Smooth muscle cell (in vitro differentiated cells): ENCODE measurements at regions not wholly inside any gene's neighbourhood (a gene's known extent, or its start where the extent isn't known, plus 50 kb on each side); places are given as distances from the start of the nearest gene placed in this dataset.
A peak's percentile ranks its signal among the peaks of the same experiment; 100 is the strongest.

Source experiments
- DNase-seq: peaks from one replicate; lab custom pipeline; 2025; ENCODE audit not compliant: unreplicated experiment; lab: John Stamatoyannopoulos, UW
- H2AFZ ChIP-seq: fragments of 200-600 bp; sonication (generic); 2 replicates; pipeline ENCODE4 v1.6.0; 2016; ENCODE audit warnings: antibody characterized with exemption, low read depth, mild to moderate bottlenecking
- H3F3A ChIP-seq: fragments of 200-600 bp; sonication (generic); 2 replicates; pipeline ENCODE4 v1.6.0; 2017; ENCODE audit warnings: antibody characterized with exemption, low read depth
- H3K27ac ChIP-seq: fragments of 200-600 bp; sonication (generic); 2 replicates; pipeline ENCODE4 v1.5.1; 2016; ENCODE audit warnings: low read depth, mild to moderate bottlenecking
- H3K27me3 ChIP-seq: fragments of 200-600 bp; sonication (generic); 2 replicates; pipeline ENCODE4 v1.6.1; 2016; ENCODE audit warnings: low read depth, mild to moderate bottlenecking
- H3K36me3 ChIP-seq: fragments of 200-600 bp; sonication (generic); 2 replicates; pipeline ENCODE4 v1.5.1; 2016; ENCODE audit warnings: low read depth
- H3K4me1 ChIP-seq: fragments of 200-600 bp; sonication (generic); 2 replicates; pipeline ENCODE4 v1.5.1; 2016; ENCODE audit warnings: low read depth
- H3K4me2 ChIP-seq: fragments of 200-600 bp; sonication (generic); 2 replicates; pipeline ENCODE4 v1.6.0; 2016; ENCODE audit warnings: mild to moderate bottlenecking
- H3K4me3 ChIP-seq: fragments of 200-600 bp; sonication (generic); 2 replicates; pipeline ENCODE4 v1.5.1; 2016; ENCODE audit warnings: mild to moderate bottlenecking
- H3K79me2 ChIP-seq: fragments of 200-600 bp; sonication (generic); 2 replicates; pipeline ENCODE4 v1.6.0; 2016; ENCODE audit warnings: low read depth, mild to moderate bottlenecking
- H3K9ac ChIP-seq: fragments of 200-600 bp; sonication (generic); 2 replicates; pipeline ENCODE4 v1.6.0; 2016; ENCODE audit warnings: low read depth
- H3K9me3 ChIP-seq: fragments of 200-600 bp; sonication (generic); replicated peaks from 2 replicates; pipeline ENCODE4 v1.5.1; 2016; ENCODE audit warnings: low read depth
- H4K20me1 ChIP-seq: fragments of 200-600 bp; sonication (generic); 2 replicates; pipeline ENCODE4 v1.6.0; 2016; ENCODE audit warnings: low read depth
- WGBS: methylation state at CpG from one replicate; pipeline ENCODE4 v1.1.7; 2016; ENCODE audit warnings: low lambda C conversion rate; 5-methylcytosine and 5-hydroxymethylcytosine counted together
- TF ChIP-seq, protein P1 (sequence below): fragments of 200-600 bp; sonication (generic); IDR thresholded peaks from 2 replicates; pipeline ENCODE4 v1.5.1; 2017; ENCODE audit warnings: borderline replicate concordance, mild to moderate bottlenecking, antibody characterized with exemption; ENCODE audit not compliant: insufficient read depth, poor library complexity, severe bottlenecking

DNA sequence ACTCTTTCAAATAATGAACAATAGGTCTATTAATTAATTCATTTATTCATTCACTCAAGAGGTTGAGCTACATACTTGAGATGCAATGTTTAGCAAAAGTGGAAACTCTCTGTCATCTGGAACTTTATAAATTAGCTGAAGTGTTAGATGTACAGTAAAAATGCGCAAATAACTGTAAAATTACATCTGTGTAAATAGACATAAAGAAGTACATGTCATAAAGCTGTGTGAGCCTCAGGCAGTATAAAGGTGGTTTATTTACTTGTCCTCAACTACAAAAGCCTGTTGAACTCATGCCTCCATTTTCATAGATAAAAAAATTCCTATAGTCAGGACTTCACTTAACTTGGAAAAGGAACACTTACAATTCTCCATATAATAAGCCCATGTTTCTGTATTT, 343.1 kb downstream of the CDH11 start:
- H3F3A ChIP-seq, result no peaks in the 10 kb centered on the region
- TF ChIP-seq, protein P1, sequence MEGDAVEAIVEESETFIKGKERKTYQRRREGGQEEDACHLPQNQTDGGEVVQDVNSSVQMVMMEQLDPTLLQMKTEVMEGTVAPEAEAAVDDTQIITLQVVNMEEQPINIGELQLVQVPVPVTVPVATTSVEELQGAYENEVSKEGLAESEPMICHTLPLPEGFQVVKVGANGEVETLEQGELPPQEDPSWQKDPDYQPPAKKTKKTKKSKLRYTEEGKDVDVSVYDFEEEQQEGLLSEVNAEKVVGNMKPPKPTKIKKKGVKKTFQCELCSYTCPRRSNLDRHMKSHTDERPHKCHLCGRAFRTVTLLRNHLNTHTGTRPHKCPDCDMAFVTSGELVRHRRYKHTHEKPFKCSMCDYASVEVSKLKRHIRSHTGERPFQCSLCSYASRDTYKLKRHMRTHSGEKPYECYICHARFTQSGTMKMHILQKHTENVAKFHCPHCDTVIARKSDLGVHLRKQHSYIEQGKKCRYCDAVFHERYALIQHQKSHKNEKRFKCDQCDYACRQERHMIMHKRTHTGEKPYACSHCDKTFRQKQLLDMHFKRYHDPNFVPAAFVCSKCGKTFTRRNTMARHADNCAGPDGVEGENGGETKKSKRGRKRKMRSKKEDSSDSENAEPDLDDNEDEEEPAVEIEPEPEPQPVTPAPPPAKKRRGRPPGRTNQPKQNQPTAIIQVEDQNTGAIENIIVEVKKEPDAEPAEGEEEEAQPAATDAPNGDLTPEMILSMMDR, result no peak
- 88% methylated on average over 1 of the region's 1 CpG for WGBS

DNA sequence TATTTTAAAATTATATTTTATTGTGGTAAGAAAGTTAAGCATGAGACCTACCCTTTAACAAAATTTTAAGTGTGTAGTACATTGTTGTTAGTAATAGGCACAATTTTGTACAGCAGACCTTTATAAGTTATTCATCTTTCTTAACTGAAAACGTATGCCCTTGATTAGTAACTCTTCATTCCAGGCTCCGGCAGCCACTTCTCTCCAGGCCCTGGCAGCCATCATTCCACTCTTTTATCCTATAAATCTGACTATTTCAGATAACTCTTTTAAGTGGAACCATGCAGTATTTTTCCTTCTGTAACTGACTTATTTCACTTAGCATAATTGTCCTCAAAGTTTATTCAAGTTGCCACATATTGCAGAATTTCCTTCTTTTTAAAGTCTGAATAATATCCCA, 348.2 kb downstream of the CDH11 start:
- H3K9ac ChIP-seq, result no peak overlapping the region
- no peak for DNase-seq
- no peaks in the 10 kb centered on the region for H4K20me1 ChIP-seq
- H3K9me3 ChIP-seq, result no peaks in the 10 kb centered on the region
- WGBS, result 33% methylated on average over 2 of the region's 2 CpGs
- no peak overlapping the region for H3K4me3 ChIP-seq
- peak overlapping the region; percentile 53 for H3K27ac ChIP-seq
- no peaks in the 10 kb centered on the region for H3K79me2 ChIP-seq
- H3K27me3 ChIP-seq, result no peaks in the 10 kb centered on the region
- H3K4me1 ChIP-seq, result peaks cover 3% of the 10 kb centered on the region
- peak overlapping the region; percentile 29 for H2AFZ ChIP-seq
- H3K36me3 ChIP-seq, result no peaks in the 10 kb centered on the region
- H3F3A ChIP-seq, result peaks cover 12% of the 10 kb centered on the region
- peak overlapping the region; percentile 13 for H3K4me2 ChIP-seq
- TF ChIP-seq, protein P1, result no peak

More for the DNA sequence above, 343.1 kb downstream of the CDH11 start:
- no peaks in the 10 kb centered on the region for H3K36me3 ChIP-seq
- H3K79me2 ChIP-seq, result no peaks in the 10 kb centered on the region
- no peak overlapping the region for H3K9ac ChIP-seq
- H3K4me1 ChIP-seq, result no peaks in the 10 kb centered on the region
- no peak overlapping the region for H3K4me2 ChIP-seq
- no peak for DNase-seq
- H3K27ac ChIP-seq, result no peak overlapping the region
- no peak overlapping the region for H3K4me3 ChIP-seq
- no peaks in the 10 kb centered on the region for H3K27me3 ChIP-seq
- no peaks in the 10 kb centered on the region for H4K20me1 ChIP-seq
- no peaks in the 10 kb centered on the region for H3K9me3 ChIP-seq
- no peak overlapping the region for H2AFZ ChIP-seq

DNA sequence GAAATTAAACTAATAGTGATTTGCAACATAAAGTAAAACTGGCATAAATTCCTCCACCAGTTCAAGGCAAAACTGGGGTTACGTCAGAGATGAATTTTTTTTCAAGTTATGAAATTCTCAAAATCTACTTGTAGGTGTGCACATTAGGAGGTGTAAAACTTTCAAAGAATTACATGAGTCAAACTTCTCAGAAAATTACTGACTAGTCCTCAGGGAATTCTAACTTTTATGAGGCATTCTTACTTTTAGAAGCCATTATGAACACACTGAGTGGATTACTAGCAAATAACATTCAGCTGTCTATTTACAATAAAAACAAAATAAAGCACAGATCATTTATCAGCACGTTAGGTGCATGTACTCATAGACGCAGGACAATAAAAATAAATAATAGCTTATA, 348.7 kb downstream of the CDH11 start:
- DNase-seq, result no peak
- TF ChIP-seq, protein P1, result no peak
- H2AFZ ChIP-seq, result peak overlapping the region; percentile 29
- no peaks in the 10 kb centered on the region for H3K9me3 ChIP-seq
- no peaks in the 10 kb centered on the region for H3K36me3 ChIP-seq
- H3K4me2 ChIP-seq, result peak overlapping the region; percentile 13
- 30% methylated on average over 3 of the region's 3 CpGs for WGBS
- no peak overlapping the region for H3K9ac ChIP-seq
- H3F3A ChIP-seq, result peaks cover 12% of the 10 kb centered on the region
- no peaks in the 10 kb centered on the region for H3K27me3 ChIP-seq
- no peaks in the 10 kb centered on the region for H4K20me1 ChIP-seq
- H3K79me2 ChIP-seq, result no peaks in the 10 kb centered on the region
- peaks cover 3% of the 10 kb centered on the region for H3K4me1 ChIP-seq
- no peak overlapping the region for H3K4me3 ChIP-seq
- H3K27ac ChIP-seq, result peak overlapping the region; percentile 53

DNA sequence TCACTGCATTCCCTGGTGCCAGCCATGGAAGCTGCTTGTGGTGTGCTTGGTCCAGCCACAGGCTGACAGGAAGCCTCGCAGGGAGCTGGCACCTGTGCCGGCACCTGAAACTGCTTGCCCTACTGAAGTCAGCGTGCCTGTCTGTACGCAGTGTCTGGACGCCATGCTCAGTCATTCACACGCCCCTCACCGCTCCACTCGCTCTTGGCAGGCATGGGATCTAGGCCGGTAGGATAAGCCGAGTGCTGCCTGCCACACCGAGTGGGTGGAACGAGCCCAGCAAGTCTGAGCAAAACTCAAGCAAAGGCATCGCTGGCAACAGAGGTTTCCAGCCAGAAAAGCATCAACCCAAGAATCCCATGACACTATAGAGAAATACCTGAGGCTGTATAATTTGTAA, 350.6 kb downstream of the CDH11 start:
- H3F3A ChIP-seq, result peaks cover 12% of the 10 kb centered on the region
- DNase-seq, result no peak
- no peaks in the 10 kb centered on the region for H4K20me1 ChIP-seq
- TF ChIP-seq, protein P1, result no peak
- WGBS, result 83% methylated on average over 13 of the region's 13 CpGs
- no peaks in the 10 kb centered on the region for H3K79me2 ChIP-seq
- H3K27ac ChIP-seq, result no peak overlapping the region
- no peaks in the 10 kb centered on the region for H3K36me3 ChIP-seq
- H3K9me3 ChIP-seq, result no peaks in the 10 kb centered on the region
- no peaks in the 10 kb centered on the region for H3K27me3 ChIP-seq
- no peak overlapping the region for H3K4me2 ChIP-seq
- peaks cover 3% of the 10 kb centered on the region for H3K4me1 ChIP-seq
- no peak overlapping the region for H3K4me3 ChIP-seq
- no peak overlapping the region for H2AFZ ChIP-seq
- H3K9ac ChIP-seq, result no peak overlapping the region
